Mammary epithelial cell (primary cell): ENCODE measurements at regions not wholly inside any gene's neighbourhood (a gene's known extent, or its start where the extent isn't known, plus 50 kb on each side); places are given as distances from the start of the nearest gene placed in this dataset.

Experiments
- CTCF ChIP-seq, 2 donors: IDR thresholded peaks in 1 of 2; conservative IDR thresholded peaks in 1 of 2; 2 replicates each; pipeline ENCODE4 v1.5.1; 2011 to 2012; ENCODE audit warnings: inconsistent platforms in 2 of 2, low read length in 2 of 2, mild to moderate bottlenecking in 2 of 2, control low read depth in 1 of 2, low read depth in 1 of 2; ENCODE audit not compliant: insufficient read depth in 1 of 2; ENCODE audit errors: extremely low read depth in 1 of 2
- EZH2 ChIP-seq: IDR thresholded peaks from 2 replicates; pipeline ENCODE4 v1.6.1; 2012; ENCODE audit warnings: low read length, inconsistent platforms, borderline replicate concordance

- no peak for TF ChIP-seq CTCF (conservative IDR thresholded peaks at IDR 0.05 in 1 of 2, IDR thresholded peaks at IDR 0.05 in 1 of 2; ENCODE audit: extremely low read depth in 1 of 2, insufficient read depth in 1 of 2, low read depth in 1 of 2, low read length in 2 of 2)
- no peak for TF ChIP-seq EZH2
Observed at GRCh38 chr5:4879075-4879474, 261.1 kb upstream of the ADAMTS16 start.
